Effector memory CD8-positive, alpha-beta T cell (primary cell): ENCODE measurements at regions not wholly inside any gene's neighbourhood (a gene's known extent, or its start where the extent isn't known, plus 50 kb on each side); places are given as distances from the start of the nearest gene placed in this dataset.

ENCODE experiments used
- ATAC-seq: fragments of 150-1000 bp; cut with Tn5 transposase; replicated peaks from 2 replicates; pipeline ENCODE4 v1.10.0; 2021; ENCODE audit warnings: mild to moderate bottlenecking, moderate library complexity
- DNase-seq, 3 experiments: peaks; one replicate each; pipeline ENCODE4 v3.0.0; 2021
- H3K27ac Mint-ChIP-seq, 2 donors: one replicate each; pipeline ENCODE4 v1.8.0; 2022; ENCODE audit warnings: mild to moderate bottlenecking in 2 of 2, mixed read lengths in 2 of 2, moderate library complexity in 2 of 2
- H3K27me3 Mint-ChIP-seq, 2 donors: one replicate each; pipeline ENCODE4 v1.8.0; 2022; ENCODE audit warnings: mixed read lengths in 2 of 2
- H3K36me3 Mint-ChIP-seq: one replicate; pipeline ENCODE4 v1.8.0; 2022; ENCODE audit warnings: mild to moderate bottlenecking, moderate library complexity, mixed read lengths; ENCODE audit not compliant: insufficient read depth
- H3K4me1 Mint-ChIP-seq, 2 donors: one replicate each; pipeline ENCODE4 v1.8.0; 2022; ENCODE audit warnings: low read depth in 2 of 2, mixed read lengths in 2 of 2
- H3K4me3 Mint-ChIP-seq, 2 donors: one replicate each; pipeline ENCODE4 v1.8.0; 2022; ENCODE audit warnings: mild to moderate bottlenecking in 2 of 2, mixed read lengths in 2 of 2, moderate library complexity in 2 of 2
- H3K9me3 Mint-ChIP-seq, 2 donors: one replicate each; pipeline ENCODE4 v1.8.0; 2022; ENCODE audit warnings: mixed read lengths in 2 of 2

DNA sequence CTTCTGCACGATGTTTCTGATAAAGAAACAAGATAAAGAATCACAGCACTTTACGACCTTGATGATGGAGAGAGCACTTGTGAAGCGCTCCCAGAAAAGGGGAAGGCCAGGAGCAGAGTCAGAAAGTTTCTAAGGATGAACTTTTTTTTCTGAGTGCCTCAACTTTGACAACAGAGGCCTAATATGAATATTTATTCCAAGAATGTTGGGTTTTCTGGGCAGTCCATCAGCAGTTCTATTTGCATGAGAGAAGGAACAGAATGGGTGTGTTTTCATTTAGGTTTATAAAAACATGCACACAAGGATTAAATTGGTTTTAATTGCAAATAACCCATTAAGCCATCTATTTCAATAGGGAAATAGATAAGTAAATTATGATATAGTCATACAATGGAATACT, 204.9 kb downstream of the SIM1 start:
- no peak for DNase-seq
- no peak overlapping the region for H3K4me3 Mint-ChIP-seq
- H3K27me3 Mint-ChIP-seq, result no peaks in the 10 kb centered on the region
- H3K4me1 Mint-ChIP-seq, result peaks cover 0 to 14% of the 10 kb centered on the region in 2 donors
- H3K9me3 Mint-ChIP-seq, result no peaks in the 10 kb centered on the region
- H3K36me3 Mint-ChIP-seq, result no peaks in the 10 kb centered on the region
- no peak for ATAC-seq
- no peak overlapping the region for H3K27ac Mint-ChIP-seq

DNA sequence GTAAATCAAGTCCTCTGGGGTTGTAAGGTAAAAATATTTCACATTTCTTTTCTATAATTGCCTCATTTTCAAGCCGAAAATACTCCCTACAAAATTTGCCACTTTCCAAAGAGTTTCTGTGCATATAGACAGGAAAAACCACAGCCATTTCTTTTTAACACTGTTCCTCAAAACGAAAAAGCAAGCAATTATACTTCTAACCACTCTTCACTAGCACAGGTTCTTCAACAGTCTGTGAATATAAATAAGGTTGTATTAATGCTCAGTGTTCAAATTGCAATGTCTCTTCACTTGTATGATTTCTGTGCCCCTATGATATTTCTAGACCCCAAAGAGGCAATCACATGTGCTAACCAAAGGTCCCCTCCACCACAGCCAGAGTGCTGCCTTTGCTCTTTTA, 206.0 kb downstream of the SIM1 start:
- Mint-ChIP-seq H3K4me1 (peaks cover 0 to 14% of the 10 kb centered on the region in 2 donors), H3K27ac (peak overlapping the region in 1 of 2 donors; percentile 21), H3K36me3 (no peaks in the 10 kb centered on the region), H3K4me3 (peak overlapping the region in 1 of 2 donors; percentile 73), H3K9me3 (no peaks in the 10 kb centered on the region), H3K27me3 (no peaks in the 10 kb centered on the region)
- no peak for ATAC-seq
- no peak for DNase-seq

DNA sequence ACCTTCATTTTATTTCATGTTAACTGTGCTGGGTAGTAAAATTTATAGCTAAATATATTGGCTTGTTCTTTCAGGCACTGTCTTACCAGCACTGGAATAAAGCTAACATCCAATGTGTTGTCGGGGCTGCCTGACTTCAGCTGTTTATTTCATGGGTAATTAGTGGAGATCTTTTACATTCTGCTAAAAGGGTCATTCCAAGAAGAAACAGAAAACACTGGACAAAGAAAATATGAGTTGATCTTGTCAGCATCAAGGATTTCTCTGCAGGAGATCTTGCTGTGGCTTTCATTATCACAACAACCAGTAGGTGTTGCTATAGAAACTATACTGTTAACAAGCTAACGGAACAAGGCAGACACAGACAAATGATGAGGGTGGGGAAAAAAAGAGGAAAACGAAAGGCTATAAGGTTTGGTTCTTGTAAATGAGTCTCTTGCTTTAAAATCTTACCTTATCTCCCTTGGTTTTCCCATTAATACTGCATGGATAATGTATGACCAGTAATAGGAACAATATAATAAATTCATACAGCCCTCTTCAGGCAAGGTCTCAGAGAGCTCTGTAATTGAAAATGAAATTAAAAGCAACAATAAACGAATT, 206.8 kb downstream of the SIM1 start:
- H3K36me3 Mint-ChIP-seq, result no peaks in the 10 kb centered on the region
- H3K9me3 Mint-ChIP-seq, result no peaks in the 10 kb centered on the region
- no peaks in the 10 kb centered on the region for H3K27me3 Mint-ChIP-seq
- peaks cover 0 to 14% of the 10 kb centered on the region in 2 donors for H3K4me1 Mint-ChIP-seq
- peak overlapping the region in 1 of 2 donors; percentile 47 for H3K27ac Mint-ChIP-seq
- peak overlapping the region in 1 of 2 donors; percentile 73 for H3K4me3 Mint-ChIP-seq
- DNase-seq (peak in 1 of 3 experiments; percentile 1), ATAC-seq (peak; percentile 56)

DNA sequence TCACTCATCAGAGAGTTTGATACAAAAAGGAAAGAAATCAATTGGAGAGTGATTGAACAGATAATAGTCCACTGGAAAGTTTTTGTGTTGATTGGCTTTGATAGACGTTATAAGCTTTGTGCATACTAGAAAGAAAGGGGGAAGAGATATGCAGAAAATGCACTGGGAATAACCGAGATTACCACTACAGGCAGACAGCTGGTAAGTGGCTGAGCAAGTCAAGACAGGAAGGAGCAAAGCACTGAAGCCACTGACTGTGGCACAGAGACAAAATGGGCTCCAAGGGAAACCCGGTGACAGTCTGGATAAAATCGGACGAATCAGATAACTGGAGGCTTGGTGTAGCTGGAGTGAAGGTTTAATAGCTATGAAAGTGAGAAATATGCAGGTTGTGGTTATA, 209.0 kb downstream of the SIM1 start:
- H3K9me3 Mint-ChIP-seq, result no peaks in the 10 kb centered on the region
- H3K27ac Mint-ChIP-seq, result peak overlapping the region in 1 of 2 donors; percentile 0
- no peaks in the 10 kb centered on the region for H3K27me3 Mint-ChIP-seq
- no peak overlapping the region for H3K4me3 Mint-ChIP-seq
- H3K4me1 Mint-ChIP-seq, result peaks cover 0 to 14% of the 10 kb centered on the region in 2 donors
- ATAC-seq (no peak), DNase-seq (no peak)
- H3K36me3 Mint-ChIP-seq, result no peaks in the 10 kb centered on the region

DNA sequence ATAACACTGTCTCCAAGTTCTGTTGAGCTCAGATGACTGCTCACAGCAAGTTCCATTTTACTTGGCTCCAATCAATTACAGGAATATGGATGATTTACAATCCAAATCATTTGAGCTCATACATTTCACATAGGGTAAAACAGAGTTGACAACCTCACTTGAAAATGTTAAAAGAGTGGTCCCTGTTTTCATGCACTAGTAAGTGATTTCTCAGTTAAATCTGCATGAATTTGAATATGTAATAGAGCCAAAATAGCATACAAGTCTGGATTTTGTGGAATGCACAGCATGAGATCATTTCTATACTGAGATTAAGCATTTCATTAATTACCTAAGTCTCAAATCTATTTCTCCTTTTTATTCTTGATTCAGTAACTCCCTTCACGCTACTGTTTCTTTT, 217.6 kb downstream of the SIM1 start:
- no peak for ATAC-seq
- H3K36me3 Mint-ChIP-seq, result no peaks in the 10 kb centered on the region
- H3K27me3 Mint-ChIP-seq, result no peaks in the 10 kb centered on the region
- H3K4me3 Mint-ChIP-seq, result no peak overlapping the region
- H3K9me3 Mint-ChIP-seq, result no peaks in the 10 kb centered on the region
- H3K27ac Mint-ChIP-seq, result no peak overlapping the region
- no peaks in the 10 kb centered on the region for H3K4me1 Mint-ChIP-seq
- no peak for DNase-seq

DNA sequence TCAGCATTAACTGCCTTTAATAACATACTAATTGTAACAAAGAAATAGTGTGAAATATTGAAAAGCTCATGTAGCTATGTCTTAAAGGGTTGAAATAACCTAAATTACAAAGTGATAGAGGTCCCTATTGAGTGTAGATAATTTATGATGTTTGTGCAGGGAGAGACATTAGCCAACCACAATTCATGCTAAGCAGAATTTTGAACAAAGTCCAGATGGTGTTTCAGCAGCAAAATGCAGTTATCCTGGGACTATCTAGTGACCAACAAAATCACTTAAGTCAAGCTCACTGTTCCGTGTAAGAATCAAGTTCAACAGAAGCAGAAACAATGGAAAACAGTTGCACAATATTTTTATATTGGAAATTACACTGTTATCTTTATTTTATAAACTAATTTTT, 218.5 kb downstream of the SIM1 start:
- no peaks in the 10 kb centered on the region for H3K27me3 Mint-ChIP-seq
- H3K9me3 Mint-ChIP-seq, result no peaks in the 10 kb centered on the region
- H3K4me3 Mint-ChIP-seq, result no peak overlapping the region
- no peaks in the 10 kb centered on the region for H3K4me1 Mint-ChIP-seq
- no peak for DNase-seq
- no peaks in the 10 kb centered on the region for H3K36me3 Mint-ChIP-seq
- no peak for ATAC-seq
- H3K27ac Mint-ChIP-seq, result no peak overlapping the region

DNA sequence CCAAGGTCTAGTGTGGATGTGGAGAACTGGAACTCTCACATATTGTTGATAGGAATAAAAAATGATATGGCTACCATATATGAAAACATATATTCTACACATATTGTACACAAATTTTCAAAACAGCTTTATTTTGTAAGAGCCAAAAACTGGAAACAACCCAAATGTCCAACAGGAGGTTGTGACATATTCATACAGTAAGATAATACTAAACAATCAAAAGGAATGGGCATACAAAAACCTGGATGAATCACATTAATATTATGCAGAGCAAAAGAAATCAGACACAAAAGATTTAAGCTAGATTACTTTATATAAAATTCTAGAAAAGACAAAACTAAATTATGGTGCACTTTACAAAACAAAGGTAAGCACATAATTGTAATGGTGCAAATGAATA, 223.9 kb downstream of the SIM1 start:
- H3K27ac Mint-ChIP-seq, result no peak overlapping the region
- H3K36me3 Mint-ChIP-seq, result no peaks in the 10 kb centered on the region
- DNase-seq (no peak), ATAC-seq (no peak)
- H3K9me3 Mint-ChIP-seq, result no peaks in the 10 kb centered on the region
- peaks cover 0 to 6% of the 10 kb centered on the region in 2 donors for H3K27me3 Mint-ChIP-seq
- H3K4me1 Mint-ChIP-seq, result no peaks in the 10 kb centered on the region
- no peak overlapping the region for H3K4me3 Mint-ChIP-seq

DNA sequence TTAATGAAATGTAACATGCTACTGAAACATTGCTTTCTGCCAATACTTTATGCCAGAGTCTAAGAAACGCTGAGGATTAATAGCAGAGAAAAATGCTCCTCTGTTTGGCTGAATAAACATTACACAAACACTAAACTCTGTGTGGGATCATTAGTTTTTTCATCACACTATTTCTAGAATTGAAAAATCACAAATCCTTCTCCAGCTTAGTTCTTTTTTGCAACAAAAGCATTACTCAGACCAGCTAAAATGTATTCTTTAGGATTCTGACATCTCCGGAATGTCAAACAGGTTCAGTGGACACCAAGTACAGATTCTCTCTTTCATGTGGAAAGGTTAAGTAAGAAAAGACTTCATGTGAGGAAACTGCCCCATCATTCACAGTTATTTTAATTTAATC, 226.9 kb downstream of the SIM1 start:
- no peak overlapping the region for H3K27ac Mint-ChIP-seq
- DNase-seq (no peak), ATAC-seq (no peak)
- H3K4me1 Mint-ChIP-seq, result no peaks in the 10 kb centered on the region
- no peaks in the 10 kb centered on the region for H3K36me3 Mint-ChIP-seq
- peaks cover 0 to 6% of the 10 kb centered on the region in 2 donors for H3K27me3 Mint-ChIP-seq
- H3K9me3 Mint-ChIP-seq, result no peaks in the 10 kb centered on the region
- no peak overlapping the region for H3K4me3 Mint-ChIP-seq

DNA sequence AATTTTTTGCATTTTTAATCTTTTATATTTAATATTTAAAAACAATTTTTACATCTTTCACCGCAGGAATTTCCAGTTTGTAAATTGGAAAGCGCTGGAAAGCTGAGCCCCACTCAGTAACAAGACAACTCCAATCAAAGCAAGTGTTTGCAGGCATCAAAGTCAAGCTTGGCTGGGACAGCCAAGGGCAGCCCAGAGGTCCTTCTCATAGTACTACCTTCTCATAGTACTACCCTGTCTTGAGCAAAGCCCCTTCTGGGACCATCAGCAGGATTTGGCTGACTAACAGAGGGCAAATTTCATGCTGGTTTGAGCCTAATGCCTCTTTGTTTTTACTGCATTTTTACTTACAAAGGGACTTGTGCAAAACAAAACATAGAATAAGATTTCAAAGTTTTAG, 228.3 kb downstream of the SIM1 start:
- Mint-ChIP-seq H3K36me3 (no peaks in the 10 kb centered on the region), H3K4me1 (no peaks in the 10 kb centered on the region), H3K4me3 (no peak overlapping the region), H3K27ac (no peak overlapping the region), H3K27me3 (peaks cover 0 to 6% of the 10 kb centered on the region in 2 donors), H3K9me3 (no peaks in the 10 kb centered on the region)
- no peak for ATAC-seq
- no peak for DNase-seq

DNA sequence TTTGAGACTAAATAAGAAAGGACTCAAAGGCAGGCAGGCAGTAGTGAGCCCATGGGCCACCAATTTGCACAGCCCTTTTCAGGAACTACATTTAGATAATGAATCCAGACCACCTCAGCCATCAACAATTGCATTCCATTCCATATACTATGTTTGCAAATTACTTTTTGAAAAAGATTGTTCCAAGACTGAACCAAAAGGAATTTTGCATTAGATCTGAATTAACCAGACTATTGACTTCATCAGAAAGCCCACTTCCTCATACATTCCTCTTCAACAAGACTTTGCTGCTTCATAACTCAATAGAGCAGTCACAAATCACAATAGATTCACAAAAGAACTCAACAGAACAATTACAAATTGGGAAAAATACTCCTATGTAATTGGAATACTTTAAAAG, 229.1 kb downstream of the SIM1 start:
- peaks cover 0 to 4% of the 10 kb centered on the region in 2 donors for H3K27me3 Mint-ChIP-seq
- no peaks in the 10 kb centered on the region for H3K9me3 Mint-ChIP-seq
- H3K27ac Mint-ChIP-seq, result no peak overlapping the region
- H3K4me1 Mint-ChIP-seq, result no peaks in the 10 kb centered on the region
- H3K36me3 Mint-ChIP-seq, result no peaks in the 10 kb centered on the region
- ATAC-seq, result no peak
- no peak overlapping the region for H3K4me3 Mint-ChIP-seq
- no peak for DNase-seq

DNA sequence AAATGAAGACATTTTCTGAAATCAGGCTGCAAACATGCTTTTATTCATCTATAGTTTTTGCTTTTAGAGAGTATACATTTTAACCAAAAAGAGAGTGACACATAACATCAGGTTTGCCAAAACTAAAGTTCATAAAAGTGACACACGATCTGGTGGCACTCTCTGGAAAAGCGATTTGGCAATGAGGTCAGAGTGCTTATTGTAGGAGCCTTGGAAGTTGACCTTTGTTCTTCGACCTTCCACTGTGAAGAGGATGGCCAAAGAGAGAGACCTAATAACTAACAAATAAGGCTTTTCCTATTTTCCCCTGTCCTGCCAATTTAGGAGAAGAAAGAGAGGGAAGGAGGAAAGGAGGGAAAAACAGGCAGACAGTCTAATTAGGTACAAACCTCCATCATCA, 230.1 kb downstream of the SIM1 start:
- no peak for DNase-seq
- Mint-ChIP-seq H3K4me3 (no peak overlapping the region), H3K27ac (no peak overlapping the region), H3K36me3 (no peaks in the 10 kb centered on the region), H3K27me3 (no peaks in the 10 kb centered on the region), H3K9me3 (no peaks in the 10 kb centered on the region), H3K4me1 (peaks cover 0 to 2% of the 10 kb centered on the region in 2 donors)
- ATAC-seq, result no peak

DNA sequence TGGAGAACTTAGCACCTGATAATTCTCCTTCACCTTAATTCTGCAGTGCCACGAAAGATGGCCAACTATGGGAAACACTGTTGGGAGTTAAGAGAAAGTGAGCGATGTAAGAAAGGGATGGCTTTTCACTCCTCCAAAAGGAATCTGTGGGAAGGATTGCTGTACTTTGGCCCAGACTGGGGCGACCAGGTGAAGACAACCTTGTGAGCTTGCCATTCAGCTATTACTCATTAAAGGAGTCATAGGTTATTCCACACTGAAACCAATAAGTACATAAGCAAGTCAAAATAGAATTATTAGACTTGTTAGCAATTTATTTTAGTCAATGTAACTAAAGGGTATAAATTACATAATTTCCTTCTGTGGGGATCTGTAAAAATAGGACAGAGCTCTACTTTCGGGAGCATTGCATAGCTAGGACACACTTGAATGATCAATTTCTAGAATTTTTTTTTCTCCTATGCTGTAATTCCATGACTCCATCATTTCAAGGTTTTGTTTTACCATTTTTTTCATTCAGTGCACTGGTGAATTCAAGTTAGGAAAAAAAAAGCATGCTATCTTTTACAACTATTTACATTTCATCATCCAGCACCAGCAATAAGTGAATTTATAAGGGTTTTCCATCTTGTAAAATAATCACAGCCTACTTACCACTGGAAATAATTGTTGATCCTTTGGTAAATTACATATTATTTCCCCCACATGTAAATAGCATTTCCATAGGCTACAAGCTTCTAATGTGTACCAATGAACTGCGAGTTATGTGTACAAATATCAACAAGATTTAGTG, 231.7 kb downstream of the SIM1 start:
- Mint-ChIP-seq H3K27me3 (no peaks in the 10 kb centered on the region), H3K36me3 (no peaks in the 10 kb centered on the region), H3K9me3 (no peaks in the 10 kb centered on the region), H3K27ac (no peak overlapping the region), H3K4me1 (peaks cover 10 to 12% of the 10 kb centered on the region in 2 donors), H3K4me3 (no peak overlapping the region)
- ATAC-seq (no peak), DNase-seq (no peak)

DNA sequence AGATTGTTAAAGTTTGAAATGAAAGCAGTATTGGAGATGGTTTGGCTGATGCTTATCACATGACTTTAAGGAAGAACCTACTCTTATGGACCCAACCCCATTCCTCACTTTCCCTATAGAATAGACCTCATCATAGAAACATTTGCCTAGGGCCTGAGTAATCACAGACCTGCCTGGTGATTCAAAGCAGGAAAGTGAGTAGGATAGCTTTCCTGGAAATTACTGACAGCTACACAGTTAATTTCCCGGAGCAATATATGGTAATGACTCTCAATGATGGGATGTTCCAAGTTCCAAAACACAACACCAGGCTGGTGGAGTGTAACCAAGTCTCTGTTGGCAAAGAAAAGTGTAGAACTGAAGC, 233.8 kb downstream of the SIM1 start:
- Mint-ChIP-seq H3K9me3 (no peaks in the 10 kb centered on the region), H3K27me3 (no peaks in the 10 kb centered on the region), H3K36me3 (no peaks in the 10 kb centered on the region), H3K4me3 (no peak overlapping the region), H3K4me1 (peaks cover 10 to 12% of the 10 kb centered on the region in 2 donors), H3K27ac (no peak overlapping the region)
- ATAC-seq (no peak), DNase-seq (no peak)
